ENCODE measurements at regions not wholly inside any gene's neighbourhood (a gene's known extent, or its start where the extent isn't known, plus 50 kb on each side); places are given as distances from the start of the nearest gene placed in this dataset.

DNA sequence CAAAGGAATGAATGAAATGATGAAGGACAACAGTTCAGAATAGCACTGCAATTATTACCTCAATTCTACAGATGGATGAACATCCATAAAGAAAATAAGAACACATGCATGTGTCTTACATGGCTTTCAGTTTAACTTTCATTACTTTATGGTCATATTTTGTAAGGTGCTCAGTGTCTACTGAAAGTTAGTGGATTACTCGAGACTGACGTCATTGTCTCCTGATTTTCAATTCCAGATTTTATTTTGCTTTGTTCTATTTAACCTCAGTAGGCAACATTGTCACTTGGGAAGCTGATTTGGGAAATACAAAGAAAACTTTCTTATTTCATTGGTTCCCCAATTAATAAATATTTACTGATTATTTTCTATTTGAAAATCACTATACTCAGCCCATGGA is 363.7 kb downstream of the CHSY3 start:
- TF ChIP-seq CTCF (conservative IDR thresholded peaks at IDR 0.05; ENCODE audit: low read length), result no peak
- TF ChIP-seq EZH2phosphoT487 (IDR thresholded peaks at IDR 0.05; ENCODE audit: borderline replicate concordance), result no peak
